OCI-LY1 (cell line): ENCODE measurements at regions not wholly inside any gene's neighbourhood (a gene's known extent, or its start where the extent isn't known, plus 50 kb on each side); places are given as distances from the start of the nearest gene placed in this dataset.

Experiments
- CTCF ChIP-seq: fragments of 200-600 bp; sonication (generic), shearing (Covaris generic); IDR thresholded peaks from 2 replicates; pipeline ENCODE4 v1.5.1; 2017; ENCODE audit warnings: mild to moderate bottlenecking, antibody characterized with exemption, low read length, moderate library complexity, mixed read lengths
- EZH2 ChIP-seq: fragments of 200-600 bp; sonication (generic), shearing (Covaris generic); IDR thresholded peaks from 2 replicates; pipeline ENCODE4 v1.8.0; 2017; ENCODE audit warnings: borderline replicate concordance, mixed run types, mild to moderate bottlenecking, antibody characterized with exemption, low read length, moderate library complexity, mixed read lengths

GRCh38 chr10:123395906-123396305, 241.7 kb downstream of the BUB3 start:
- TF ChIP-seq CTCF (no peak), EZH2 (no peak)
